Peyer's patch (tissue), 4 donors: ENCODE measurements at regions not wholly inside any gene's neighbourhood (a gene's known extent, or its start where the extent isn't known, plus 50 kb on each side); places are given as distances from the start of the nearest gene placed in this dataset.

Source experiments
- CTCF ChIP-seq, 6 experiments: fragments of 450-650 bp in 4 of 6; fragments of 200-600 bp in 2 of 6; sonication (generic) in 1 of 6; IDR thresholded peaks; one replicate each; pipeline ENCODE4 v1.5.1; 2017 to 2019; ENCODE audit warnings: antibody characterized with exemption in 6 of 6, mild to moderate bottlenecking in 3 of 6, moderate library complexity in 1 of 6
- POLR2A ChIP-seq, 2 donors: fragments of 450-650 bp; IDR thresholded peaks; one replicate each; pipeline ENCODE4 v1.5.1; 2017; ENCODE audit warnings: antibody characterized with exemption in 2 of 2, mild to moderate bottlenecking in 2 of 2, moderate library complexity in 2 of 2

GRCh38 chr5:125348221-125348692 is 601.8 kb upstream of the ZNF608 start:
- no peak for TF ChIP-seq CTCF (IDR thresholded peaks at IDR 0.05)
- no peak for TF ChIP-seq POLR2A (IDR thresholded peaks at IDR 0.05)
